K562 (cell line): ENCODE measurements at regions not wholly inside any gene's neighbourhood (a gene's known extent, or its start where the extent isn't known, plus 50 kb on each side); places are given as distances from the start of the nearest gene placed in this dataset.

Experiments
- BCL6 ChIP-seq: fragments of 250-450 bp; sonication (Bioruptor Pico); IDR thresholded peaks from 2 replicates; pipeline ENCODE4 v1.4.0; 2020
- MEF2D ChIP-seq: conservative IDR thresholded peaks from 2 replicates; pipeline ENCODE4 v1.6.1; 2016; ENCODE audit warnings: low read depth, missing genetic modification characterization, missing compliant biosample characterization
- SETDB1 ChIP-seq: IDR thresholded peaks from one replicate; pipeline ENCODE4 v1.6.1; 2012; ENCODE audit warnings: low read length, control low read depth, inconsistent platforms
- TRIM24 ChIP-seq, 2 experiments: fragments of 450-650 bp; IDR thresholded peaks; 2 replicates each; pipeline ENCODE4 v1.6.1; 2016
- ZNF584 ChIP-seq: fragments of 200-800 bp; sonication (Bioruptor generic); IDR thresholded peaks from 2 replicates; pipeline ENCODE4 v1.6.1; 2016; ENCODE audit warnings: low read depth, mild to moderate bottlenecking, missing genetic modification characterization, missing compliant biosample characterization
- ZZZ3 ChIP-seq: fragments of 450-650 bp; IDR thresholded peaks from 2 replicates; pipeline ENCODE4 v1.6.1; 2016; ENCODE audit warnings: antibody characterized with exemption, mild to moderate bottlenecking, moderate library complexity
- TF ChIP-seq, protein P1 (sequence below): sonication (generic); formaldehyde crosslinking; IDR thresholded peaks from 2 replicates; pipeline ENCODE4 v1.8.0; 2022; ENCODE audit warnings: mild to moderate bottlenecking, missing genetic modification reagents
- TF ChIP-seq, protein P2 (sequence below): sonication (generic); formaldehyde crosslinking; IDR thresholded peaks from 2 replicates; pipeline ENCODE4 v1.9.0; 2022; ENCODE audit warnings: mild to moderate bottlenecking, missing genetic modification reagents
- TF ChIP-seq, protein P3 (sequence below): fragments of 250-450 bp; sonication (Bioruptor Pico); IDR thresholded peaks from 2 replicates; pipeline ENCODE4 v1.5.1; 2021; ENCODE audit warnings: mild to moderate bottlenecking
- TF ChIP-seq, protein P4 (sequence below): fragments of 450-650 bp; IDR thresholded peaks from 2 replicates; pipeline ENCODE4 v1.6.1; 2016; ENCODE audit warnings: antibody characterized with exemption
- TF ChIP-seq, protein P5 (sequence below), 3 experiments: IDR thresholded peaks in 2 of 3; conservative IDR thresholded peaks in 1 of 3; 2 replicates each; pipeline ENCODE4 v1.5.1; 2011 to 2012; ENCODE audit warnings: low read length in 3 of 3, mild to moderate bottlenecking in 3 of 3, control low read depth in 2 of 3, improper control_type of control experiment in 1 of 3, inconsistent platforms in 1 of 3, low read depth in 1 of 3, mixed read lengths in 1 of 3, moderate library complexity in 1 of 3; ENCODE audit not compliant: insufficient read depth in 2 of 3

DNA sequence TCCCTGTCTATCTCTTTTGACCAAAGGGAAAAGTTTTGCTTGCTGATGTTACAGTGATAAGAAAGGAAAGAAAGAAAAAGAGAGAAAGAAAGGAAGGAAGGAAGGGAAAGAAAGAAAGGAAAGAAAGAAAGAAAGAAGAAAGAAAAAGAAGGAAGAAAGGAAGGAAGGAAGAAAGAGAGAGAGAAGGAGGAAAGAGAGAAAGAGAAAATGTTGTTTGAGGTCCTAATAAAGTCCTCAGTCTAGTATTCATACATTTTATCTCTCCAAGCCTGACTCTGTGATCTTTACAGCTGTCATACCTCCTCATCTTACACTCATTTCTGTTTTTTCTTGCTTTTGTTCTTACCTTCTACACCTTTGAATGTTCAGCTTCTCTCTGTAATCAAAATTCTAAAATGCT, 111.4 kb upstream of the MBNL1 start (continued):
- TF ChIP-seq ZZZ3 (no peak), SETDB1 (no peak), TRIM24 (IDR thresholded peaks at IDR 0.05) (no peak), ZNF584 (CRISPR knock-in tag) (no peak), BCL6 (no peak), MEF2D (tag) (no peak)
- TF ChIP-seq, protein P1, sequence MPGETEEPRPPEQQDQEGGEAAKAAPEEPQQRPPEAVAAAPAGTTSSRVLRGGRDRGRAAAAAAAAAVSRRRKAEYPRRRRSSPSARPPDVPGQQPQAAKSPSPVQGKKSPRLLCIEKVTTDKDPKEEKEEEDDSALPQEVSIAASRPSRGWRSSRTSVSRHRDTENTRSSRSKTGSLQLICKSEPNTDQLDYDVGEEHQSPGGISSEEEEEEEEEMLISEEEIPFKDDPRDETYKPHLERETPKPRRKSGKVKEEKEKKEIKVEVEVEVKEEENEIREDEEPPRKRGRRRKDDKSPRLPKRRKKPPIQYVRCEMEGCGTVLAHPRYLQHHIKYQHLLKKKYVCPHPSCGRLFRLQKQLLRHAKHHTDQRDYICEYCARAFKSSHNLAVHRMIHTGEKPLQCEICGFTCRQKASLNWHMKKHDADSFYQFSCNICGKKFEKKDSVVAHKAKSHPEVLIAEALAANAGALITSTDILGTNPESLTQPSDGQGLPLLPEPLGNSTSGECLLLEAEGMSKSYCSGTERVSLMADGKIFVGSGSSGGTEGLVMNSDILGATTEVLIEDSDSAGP (CRISPR knock-in tag) = no peak
- TF ChIP-seq, protein P2, sequence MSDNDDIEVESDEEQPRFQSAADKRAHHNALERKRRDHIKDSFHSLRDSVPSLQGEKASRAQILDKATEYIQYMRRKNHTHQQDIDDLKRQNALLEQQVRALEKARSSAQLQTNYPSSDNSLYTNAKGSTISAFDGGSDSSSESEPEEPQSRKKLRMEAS (CRISPR knock-in tag) = no peak
- TF ChIP-seq, protein P3, sequence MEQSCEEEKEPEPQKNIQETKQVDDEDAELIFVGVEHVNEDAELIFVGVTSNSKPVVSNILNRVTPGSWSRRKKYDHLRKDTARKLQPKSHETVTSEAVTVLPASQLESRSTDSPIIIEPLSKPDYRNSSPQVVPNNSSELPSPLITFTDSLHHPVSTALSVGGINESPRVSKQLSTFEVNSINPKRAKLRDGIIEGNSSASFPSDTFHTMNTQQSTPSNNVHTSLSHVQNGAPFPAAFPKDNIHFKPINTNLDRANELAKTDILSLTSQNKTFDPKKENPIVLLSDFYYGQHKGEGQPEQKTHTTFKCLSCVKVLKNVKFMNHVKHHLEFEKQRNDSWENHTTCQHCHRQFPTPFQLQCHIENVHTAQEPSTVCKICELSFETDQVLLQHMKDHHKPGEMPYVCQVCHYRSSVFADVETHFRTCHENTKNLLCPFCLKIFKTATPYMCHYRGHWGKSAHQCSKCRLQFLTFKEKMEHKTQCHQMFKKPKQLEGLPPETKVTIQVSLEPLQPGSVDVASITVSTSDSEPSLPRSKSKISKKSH (CRISPR knock-in tag) = no peak
- TF ChIP-seq, protein P4, sequence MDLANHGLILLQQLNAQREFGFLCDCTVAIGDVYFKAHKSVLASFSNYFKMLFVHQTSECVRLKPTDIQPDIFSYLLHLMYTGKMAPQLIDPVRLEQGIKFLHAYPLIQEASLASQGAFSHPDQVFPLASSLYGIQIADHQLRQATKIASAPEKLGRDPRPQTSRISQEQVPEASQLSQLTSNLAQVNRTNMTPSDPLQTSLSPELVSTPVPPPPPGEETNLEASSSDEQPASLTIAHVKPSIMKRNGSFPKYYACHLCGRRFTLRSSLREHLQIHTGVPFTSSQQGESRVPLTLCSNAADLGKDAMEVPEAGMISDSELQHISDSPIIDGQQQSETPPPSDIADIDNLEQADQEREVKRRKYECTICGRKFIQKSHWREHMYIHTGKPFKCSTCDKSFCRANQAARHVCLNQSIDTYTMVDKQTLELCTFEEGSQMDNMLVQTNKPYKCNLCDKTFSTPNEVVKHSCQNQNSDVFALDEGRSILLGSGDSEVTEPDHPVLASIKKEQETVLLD = 0 out of 2 replicates have a peak, but pooled peaks have one; percentile 39
- TF ChIP-seq, protein P5, sequence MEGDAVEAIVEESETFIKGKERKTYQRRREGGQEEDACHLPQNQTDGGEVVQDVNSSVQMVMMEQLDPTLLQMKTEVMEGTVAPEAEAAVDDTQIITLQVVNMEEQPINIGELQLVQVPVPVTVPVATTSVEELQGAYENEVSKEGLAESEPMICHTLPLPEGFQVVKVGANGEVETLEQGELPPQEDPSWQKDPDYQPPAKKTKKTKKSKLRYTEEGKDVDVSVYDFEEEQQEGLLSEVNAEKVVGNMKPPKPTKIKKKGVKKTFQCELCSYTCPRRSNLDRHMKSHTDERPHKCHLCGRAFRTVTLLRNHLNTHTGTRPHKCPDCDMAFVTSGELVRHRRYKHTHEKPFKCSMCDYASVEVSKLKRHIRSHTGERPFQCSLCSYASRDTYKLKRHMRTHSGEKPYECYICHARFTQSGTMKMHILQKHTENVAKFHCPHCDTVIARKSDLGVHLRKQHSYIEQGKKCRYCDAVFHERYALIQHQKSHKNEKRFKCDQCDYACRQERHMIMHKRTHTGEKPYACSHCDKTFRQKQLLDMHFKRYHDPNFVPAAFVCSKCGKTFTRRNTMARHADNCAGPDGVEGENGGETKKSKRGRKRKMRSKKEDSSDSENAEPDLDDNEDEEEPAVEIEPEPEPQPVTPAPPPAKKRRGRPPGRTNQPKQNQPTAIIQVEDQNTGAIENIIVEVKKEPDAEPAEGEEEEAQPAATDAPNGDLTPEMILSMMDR (IDR thresholded peaks at IDR 0.05 in 2 of 3, conservative IDR thresholded peaks at IDR 0.05 in 1 of 3; ENCODE audit: insufficient read depth in 2 of 3, low read depth in 1 of 3, low read length in 3 of 3) = no peak
- TF ChIP-seq, all 486 proteins: peak for 9
